ENCODE measurements at regions not wholly inside any gene's neighbourhood (a gene's known extent, or its start where the extent isn't known, plus 50 kb on each side); places are given as distances from the start of the nearest gene placed in this dataset.
"Not testable (repeated sequence)": the region's sequence is repeated elsewhere in the genome, so short reads cannot be mapped to it uniquely, and the experiment has no call there.

DNA sequence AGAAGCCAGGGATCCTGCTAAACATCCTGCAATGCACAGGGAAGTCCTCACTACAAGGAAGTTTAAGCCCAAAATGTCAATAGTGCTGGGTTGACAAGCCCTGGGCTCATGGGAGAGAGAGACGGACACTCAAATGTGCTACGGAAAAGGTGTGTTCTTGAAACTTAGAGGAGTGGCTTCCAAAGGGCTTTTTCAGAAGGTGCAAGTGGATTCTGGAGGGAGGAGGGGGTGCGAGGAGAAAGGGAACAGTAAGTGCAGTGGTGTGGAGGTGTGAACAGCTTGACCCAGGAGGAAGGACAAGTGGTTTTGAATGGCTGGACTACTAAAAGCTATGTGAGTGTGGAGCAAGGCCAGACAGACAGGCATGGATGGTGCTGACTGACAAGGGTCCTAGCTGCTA is 50.4 kb upstream of the CECR2 start:
- no peak for DNase-seq

DNA sequence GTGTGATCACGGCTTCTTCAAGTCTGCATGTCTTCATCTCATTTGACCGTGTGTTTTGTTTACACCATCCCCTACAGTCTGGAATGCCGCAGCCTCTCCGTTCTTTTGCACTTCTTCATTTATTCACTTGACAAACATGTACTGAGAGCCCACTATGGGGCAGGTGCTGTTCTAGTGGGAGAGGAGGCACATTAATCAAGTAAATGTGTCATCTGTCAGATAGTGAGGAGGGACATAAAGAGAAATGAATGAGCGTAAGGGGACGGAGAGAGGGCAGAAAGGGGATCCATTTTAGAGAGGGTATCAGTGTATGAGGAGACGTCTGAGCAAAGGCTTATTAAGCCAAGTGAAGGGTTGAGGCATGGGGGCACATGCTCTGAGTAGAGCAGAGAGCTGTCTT is 54.0 kb upstream of the CECR2 start:
- DNase-seq: no peak

DNA sequence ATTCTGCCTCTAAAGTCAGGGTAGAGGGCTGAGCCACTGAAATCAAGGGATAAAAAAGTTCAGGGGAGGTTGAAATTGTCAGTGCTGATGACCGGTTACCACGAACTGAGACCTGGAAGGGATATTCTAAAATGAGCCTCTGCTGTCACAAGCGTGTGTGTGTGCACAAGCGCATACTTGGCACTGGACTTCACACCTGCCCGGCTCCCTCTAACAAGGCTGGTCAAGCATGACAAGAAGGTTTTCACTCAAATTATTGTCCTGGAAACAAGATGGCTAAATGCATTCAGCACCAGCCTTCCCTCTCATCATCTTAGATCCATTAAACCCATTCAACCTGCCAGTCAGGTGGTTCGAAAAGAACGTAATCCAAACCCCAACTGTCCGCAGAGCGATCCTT is 54.8 kb upstream of the CECR2 start:
- no peak for DNase-seq

DNA sequence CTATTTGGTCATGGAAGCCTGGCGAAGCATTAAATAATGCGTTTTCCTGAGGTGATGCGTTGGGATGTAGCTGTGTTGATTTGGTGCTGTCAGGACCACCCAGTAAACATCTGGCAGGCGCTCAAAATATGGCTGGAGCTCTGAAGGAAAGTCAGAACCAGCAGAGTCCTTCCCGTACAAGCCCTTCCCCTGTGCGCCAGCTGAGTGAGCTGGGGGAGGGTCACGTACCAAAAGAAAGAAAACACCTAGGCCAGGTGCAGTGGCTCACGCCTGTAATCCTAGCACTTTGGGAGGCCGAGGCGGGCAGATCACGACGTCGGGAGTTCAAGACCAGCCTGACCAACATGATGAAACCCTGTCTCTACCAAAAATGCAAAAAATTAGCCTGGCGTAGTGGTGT is 55.6 kb upstream of the CECR2 start:
- no peak for DNase-seq

DNA sequence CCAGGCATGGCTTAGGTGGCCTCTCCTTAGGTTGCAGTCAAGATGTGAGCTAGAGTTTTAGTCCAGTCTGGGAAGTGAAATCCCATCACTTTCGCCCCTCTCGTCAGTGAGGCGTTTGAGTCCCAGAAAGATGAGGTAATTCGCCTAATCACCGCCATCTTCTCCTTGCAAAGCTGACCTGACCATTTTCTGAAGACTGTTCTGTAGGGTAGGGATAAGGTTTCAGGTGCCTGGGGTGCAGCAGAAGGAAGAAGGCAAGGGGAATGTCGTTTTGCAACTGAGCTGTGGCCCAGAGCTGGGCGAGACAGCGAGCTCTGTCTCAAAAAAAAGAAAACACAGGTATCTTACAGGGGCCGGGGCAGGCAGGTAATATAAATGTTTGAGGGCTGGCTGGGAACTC is 61.7 kb upstream of the CECR2 start:
- no peak for DNase-seq

DNA sequence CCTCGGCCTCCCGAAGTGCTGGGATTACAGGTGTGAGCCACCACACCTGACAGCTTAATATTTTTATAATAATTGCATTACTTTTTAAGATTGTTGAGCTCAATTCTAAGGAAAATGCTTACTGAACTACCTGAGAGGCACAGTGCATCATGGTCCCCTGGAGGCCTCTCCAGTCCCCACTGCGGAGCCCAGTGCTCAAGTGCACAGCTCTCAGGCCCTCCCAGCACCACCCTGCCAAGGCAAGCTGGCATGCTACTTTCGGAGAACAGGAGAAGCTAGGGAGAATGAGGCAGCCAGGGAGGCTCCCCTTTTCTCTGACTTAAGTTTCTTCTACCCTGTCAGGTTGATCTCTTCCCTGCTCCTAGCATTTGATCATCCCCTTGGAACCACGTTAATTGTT is 64.2 kb upstream of the CECR2 start:
- DNase-seq: no peak

DNA sequence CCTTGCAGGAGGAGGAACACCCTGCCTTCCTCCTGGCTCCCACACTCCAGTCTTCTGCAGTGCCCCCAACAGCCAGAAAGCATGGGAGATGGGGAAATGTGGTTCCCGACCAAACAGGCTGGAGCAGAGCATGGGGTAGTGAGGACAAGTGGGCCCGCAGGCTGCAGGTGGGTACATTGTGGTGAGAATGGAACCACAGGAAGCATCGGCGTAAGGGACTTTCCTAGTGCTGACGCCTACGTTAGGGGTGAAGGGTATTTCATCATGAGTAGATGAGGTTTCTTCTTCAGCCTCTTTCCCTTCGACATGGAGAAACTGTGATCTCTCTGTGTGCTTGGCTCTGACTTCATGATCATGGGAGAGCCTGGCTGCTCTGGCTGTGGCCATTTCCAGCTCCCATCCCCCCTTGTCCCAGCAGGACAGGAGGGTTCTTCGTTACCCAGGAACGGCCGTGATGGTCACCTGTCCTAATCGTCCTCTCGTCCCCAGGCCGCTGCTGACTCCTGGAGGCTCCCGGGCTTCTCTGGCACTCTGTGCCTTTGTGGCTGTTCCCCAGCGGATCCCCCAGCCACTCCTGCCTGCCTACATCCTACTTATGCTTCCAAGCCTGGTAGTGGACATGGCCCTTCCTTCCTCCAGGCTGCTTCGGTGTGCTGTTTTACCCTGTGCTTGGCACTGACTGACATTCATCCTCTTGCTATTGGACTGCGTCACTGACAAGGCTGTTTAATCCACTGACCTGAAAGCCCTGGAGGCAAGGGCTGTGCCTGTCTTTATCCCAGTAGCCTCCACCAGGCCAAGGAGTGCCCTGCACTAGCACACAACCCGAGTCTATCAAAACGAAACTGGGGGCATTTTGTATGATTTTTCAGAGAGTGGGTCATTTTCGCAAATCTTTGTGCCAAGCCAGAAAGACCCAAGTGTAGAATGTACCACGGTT is 65.2 kb upstream of the CECR2 start:
- DNase-seq: peak; percentile 25 to 56

DNA sequence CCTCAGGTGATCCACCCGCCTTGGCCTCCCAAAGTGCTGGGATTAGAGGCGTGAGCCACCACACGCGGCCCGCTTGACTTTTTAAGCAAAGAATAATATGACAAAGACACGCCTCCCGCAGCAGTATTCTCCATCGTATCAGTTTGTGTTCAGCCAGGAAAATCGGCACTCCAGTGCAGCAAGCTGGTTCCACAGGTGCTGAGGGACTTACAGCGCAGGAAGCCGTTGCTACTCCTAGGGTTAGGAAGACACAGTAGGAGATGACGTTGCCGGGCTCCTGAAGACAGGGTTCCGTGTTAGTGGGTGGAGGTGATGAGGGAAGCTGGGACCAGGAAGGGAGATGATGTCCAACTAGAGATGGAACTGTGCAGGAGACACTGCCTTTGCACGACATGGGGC is 65.8 kb upstream of the CECR2 start:
- no peak for DNase-seq

DNA sequence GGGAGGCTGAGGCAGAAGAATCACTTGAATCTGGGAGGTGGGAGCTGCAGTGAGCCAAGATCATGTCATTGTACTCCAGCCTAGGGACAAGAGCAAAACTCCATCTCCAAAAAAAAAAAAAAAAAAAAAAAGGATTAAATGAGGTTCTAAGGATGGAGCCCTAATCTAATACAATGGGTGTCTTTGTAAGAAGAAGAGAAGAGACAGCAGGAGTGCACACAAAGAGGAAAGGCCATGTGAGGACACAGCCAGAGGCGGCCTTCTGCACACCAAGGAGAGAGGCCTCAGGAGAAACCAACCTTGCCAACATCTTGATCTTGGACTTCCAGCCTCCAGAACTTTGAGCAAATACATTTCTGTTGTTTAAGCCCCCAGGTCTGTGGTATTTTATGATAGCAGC is 66.6 kb upstream of the CECR2 start:
- no peak for DNase-seq

DNA sequence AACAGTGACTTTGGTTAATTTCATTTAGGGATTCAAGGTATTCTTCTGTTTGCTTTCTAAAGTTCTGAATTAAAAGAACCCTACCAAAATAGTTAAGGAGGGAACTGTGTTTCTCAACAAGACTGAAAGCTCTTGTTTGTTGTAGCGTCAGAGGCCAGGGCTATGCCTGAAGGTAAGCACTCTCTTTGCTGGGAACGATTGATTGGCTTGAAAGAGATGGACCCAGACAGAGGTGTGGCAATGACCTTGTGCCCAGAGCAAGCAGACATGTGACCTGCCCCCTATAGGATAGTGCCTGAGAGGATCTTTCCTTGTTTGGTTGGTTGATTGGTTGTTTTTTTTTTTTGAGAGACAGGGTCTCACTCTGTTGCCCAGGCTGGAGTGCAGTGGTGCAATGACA is 68.3 kb upstream of the CECR2 start:
- no peak for DNase-seq

DNA sequence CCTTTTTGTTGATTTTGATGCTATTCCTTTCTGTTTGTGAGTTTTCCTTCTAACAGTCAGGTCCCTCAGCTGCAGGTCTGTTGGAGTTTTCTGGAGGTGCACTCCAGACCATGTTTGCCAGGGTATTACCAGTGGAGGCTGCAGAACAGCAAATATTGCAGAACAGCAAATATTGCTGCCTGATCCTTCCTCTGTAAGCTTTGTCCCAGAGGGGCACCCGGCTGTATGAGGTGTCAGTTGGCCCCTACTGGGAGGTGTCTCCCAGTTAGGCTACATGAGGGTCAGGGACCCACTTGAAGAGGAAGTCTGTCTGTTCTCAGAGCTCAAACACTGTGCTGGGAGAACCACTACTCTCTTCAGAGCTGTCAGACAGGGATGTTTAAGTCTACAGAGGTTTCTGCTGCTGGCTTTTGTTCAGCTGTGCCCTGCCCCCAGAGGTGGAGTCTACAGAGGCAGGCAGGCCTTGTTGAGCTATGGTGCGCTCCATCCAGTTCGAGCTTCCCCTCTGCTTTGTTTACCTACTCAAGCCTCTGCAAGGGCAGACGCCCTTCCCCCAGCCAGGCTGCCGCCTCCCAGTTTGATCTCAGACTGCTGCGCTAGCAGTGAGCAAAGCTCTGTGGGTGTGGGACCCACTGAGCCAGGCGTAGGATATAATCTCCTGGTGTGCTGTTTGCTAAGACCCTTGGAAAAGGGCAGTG is 70.3 kb upstream of the CECR2 start:
- DNase-seq: not testable (repeated sequence)

DNA sequence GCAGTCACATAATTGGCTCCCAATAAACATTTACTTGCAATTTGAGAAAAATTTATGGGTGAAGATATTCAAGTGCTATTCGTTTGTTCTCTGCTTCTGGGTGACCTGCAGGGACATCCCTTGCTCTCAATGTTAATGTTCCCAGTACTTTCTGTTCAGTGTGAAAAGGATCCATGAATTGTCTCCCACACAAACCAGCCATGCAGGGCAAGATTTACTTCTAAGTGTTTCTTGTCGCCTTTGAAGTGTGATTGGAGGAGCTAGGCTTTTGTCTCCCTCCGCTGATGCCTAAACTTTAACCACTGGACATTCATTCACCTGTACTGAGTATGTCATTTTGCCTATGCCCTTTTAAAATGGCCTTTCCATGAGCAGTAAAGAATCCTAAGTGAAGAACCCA is 66.4 kb upstream of the ADA2 start:
- DNase-seq: no peak

DNA sequence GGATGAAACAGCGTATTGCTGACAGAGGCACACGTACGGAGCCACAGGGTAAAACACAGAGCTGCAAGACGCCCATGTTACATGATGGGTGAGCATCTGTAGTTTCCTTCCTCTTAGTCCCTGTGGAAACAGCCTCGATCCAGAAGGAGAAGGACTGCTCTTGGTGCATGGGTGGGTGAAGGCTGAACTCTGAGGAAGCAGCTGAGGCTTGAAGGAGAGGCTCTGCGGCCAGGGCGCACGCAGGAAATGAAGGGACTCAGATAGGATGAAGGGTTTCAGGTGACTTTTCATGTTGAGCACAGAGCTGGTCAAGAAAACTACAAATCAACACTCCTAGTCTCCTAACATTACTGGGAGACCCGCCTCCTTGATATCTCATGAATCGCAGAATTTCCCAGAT is 65.7 kb upstream of the ADA2 start:
- no peak for DNase-seq

DNA sequence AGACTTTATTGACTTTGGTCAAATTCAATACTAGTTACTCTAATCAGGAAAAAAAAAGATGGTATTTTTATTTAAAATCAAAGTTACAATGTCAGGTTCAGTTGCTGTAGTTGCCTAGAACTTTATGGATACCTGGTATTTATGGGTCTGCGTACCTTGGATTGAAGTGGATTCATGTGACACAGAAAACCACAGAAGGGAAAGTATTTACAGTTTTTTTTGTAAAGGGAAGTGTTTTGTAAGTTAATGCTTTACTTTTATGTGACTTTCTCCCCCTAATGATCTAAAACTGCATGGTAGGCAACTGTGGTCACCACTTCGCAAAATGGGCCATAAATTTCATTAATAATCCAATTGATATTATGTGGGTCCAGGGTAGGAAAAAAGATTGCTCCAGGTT is 65.2 kb upstream of the ADA2 start:
- DNase-seq: no peak

DNA sequence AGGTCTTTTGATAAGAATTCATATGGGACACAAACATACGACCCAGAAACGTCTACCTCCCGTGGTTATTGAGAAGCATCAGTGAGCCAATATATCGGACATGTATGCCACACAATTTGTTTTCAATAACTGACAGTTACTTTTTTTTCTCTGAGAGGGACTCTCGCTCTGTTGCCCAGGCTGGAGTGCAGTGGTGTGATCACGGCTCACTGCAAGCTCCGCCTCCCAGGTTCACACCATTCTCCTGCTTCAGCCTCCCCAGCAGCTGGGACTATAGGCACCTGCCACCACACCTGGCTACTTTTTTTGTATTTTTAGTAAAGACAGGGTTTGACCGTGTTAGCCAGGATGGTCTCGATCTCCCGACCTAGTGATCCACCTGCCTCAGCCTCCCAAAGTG is 64.6 kb upstream of the ADA2 start:
- not testable (repeated sequence) for DNase-seq

DNA sequence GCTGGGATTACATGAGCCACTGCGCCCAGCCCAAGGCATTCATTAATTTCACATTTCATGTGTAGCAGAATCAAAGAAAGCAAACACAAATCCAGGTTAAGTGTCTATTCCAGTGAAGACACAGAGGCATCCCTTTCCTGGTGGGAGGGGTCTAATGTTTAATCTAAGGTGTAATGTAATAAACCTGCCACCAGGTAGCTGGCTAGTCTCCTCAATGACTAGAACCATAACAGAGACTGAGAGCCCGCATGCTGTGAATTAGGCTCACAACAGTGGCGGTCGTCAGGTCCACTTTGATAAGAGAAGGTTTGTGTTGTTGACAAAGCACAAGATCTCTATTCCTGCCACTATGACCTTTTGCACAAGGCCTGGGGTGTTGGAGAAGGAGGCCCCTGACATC is 64.2 kb upstream of the ADA2 start:
- no peak for DNase-seq

DNA sequence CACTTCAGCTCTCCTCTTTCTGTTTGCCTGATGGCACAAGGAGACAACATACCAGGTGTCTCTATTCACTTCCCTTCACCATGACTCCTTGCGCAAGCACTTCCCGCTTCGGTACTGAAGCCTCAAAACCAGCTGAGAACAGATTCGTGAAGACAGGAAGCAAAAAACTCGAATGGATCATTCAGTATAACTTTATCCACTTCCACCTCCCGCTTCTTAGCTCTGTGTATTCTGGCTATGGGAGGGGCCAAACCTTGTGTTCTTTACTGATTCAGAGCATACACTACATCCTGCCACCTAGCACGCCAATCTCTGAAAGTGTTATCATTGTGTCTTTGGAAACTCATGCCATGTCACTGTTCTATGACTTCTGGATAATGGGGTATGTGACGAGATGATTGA is 62.2 kb upstream of the ADA2 start:
- DNase-seq: no peak

DNA sequence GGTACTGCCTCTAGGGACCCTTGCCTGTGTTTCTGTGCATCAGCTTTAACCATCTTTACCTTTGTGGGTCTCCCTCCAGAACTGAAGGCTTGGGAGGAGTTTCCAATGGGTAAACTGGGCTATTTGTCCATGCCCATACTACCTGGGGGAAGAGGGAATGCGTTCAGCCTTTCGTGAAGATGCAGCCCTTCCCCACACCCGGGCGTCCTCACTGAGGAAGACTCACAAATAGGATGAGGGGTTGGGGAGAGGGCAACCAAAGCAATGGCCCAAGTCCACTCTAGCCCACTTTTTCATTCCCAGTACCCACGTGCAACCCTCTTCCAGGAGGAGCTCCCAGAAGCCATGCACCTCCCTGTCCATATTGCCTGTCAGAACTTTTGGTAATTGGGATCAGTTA is 61.8 kb upstream of the ADA2 start:
- DNase-seq: no peak

DNA sequence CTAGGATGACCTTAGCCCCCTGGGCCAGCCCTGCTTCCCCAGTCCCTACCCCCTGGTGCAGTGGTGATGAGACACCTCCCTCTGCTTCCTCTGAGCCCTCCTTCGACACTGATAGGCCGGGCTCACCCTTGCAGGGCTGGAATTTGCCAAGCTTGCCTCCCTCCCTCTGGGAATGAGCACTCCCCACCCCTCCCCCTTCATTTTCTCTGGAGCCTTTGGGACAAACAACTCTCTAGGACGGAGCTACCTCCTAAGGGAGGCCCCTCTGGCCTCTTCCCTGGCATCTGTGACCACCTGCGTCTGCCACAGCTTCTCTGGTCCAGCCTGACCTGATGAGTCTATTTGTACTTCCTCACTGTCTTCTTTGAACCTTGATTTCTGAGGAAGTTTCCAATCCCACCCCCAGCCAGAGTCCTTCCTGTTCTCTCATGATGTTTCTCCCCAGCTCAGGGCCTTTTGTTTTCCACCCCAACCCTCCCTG is 53.3 kb upstream of the ADA2 start:
- DNase-seq: no peak

DNA sequence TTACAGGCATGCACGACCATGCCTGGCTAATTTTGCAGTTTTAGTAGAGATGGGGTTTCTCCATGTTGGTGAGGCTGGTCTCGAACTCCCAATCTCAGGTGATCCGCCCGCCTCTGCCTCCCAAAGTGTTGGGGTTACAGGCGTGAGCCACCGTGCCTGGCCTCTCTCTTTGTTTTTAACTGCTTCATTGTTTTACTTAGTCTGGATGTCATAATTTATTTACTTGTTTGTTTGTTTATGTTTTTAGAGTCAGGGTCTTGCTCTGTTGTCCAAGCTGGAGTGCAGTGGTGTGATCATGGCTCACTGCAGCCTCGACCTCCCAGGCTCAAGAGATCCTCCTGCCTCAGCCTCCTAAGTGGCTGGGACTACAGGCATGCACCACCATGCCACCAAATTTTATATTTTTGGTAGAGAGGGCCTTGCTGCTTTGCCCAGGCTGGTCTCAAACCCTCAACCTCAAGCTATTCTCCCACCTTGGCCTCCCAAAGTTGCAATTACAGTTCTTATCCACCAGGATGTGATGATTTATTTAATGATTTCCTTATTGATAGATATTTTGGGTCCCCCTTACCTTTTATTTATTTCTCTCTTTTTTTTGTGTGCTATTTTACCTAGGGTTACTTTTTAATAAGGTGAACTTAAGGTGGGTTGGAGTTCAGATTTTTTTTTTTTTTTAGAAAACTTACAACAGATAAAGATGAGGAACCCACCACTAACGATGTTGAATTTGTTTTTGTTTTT is 52.6 kb upstream of the ADA2 start:
- no peak for DNase-seq

DNA sequence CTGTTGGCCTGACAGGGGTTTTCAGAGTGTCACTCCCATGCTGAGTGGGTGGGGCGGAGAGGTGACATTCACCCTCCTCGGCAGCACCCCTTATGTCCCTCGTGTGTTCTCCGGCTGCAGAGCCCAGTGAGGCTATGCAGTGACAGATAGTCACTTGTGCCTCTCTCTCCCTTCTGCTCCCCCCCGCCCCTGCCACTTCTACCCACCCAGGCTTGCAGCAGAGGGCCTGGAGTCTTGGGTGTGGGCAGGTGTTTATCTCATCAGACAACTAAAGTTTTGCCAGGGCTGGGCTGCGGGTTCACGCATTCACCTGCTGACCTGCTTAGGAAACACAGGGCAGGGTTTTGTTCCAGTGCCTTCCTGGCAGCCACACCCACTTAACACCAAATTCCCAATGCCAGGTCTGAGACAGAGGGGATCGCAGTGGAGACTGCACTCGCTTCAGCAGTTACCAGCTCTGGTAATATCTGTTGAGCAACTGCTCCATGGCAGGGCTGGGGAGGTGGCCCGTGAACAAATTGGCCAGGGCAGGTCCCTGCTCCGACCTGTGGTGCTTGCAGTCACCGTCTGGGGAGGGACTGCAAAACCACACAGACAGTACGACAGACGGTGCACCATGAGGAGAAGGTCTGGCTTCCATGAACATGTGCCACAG is 50.5 kb upstream of the ADA2 start:
- DNase-seq: no peak

DNA sequence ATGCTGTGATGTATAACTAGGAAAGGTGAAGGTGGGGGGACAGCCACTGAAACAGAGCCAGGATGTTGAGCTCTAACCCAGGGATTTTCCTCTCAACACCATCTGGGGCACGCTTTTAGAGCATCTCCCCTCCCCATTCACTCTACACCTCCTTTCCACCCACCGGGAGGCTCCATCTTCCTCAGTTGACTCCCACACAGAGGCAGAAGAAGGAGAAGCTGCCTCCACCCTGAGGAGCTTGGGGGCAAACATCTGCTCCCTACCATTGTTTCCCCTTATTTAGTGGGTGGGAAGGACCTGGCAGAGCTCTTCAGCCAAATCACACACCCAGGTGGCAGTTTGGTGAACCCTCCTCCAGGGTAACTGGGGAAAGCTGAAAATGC is 50.0 kb upstream of the ADA2 start:
- DNase-seq: no peak
